Activated CD4-positive, CD25-positive, alpha-beta regulatory T cell (primary cell): ENCODE measurements at regions not wholly inside any gene's neighbourhood (a gene's known extent, or its start where the extent isn't known, plus 50 kb on each side); places are given as distances from the start of the nearest gene placed in this dataset.
A peak's percentile ranks its signal among the peaks of the same experiment; 100 is the strongest.
"Not testable (repeated sequence)": the region's sequence is repeated elsewhere in the genome, so short reads cannot be mapped to it uniquely, and the experiment has no call there.

Experiments used
- DNase-seq, 4 experiments: peaks; one replicate each; lab custom pipeline; 2025; lab: John Stamatoyannopoulos, UW

DNA sequence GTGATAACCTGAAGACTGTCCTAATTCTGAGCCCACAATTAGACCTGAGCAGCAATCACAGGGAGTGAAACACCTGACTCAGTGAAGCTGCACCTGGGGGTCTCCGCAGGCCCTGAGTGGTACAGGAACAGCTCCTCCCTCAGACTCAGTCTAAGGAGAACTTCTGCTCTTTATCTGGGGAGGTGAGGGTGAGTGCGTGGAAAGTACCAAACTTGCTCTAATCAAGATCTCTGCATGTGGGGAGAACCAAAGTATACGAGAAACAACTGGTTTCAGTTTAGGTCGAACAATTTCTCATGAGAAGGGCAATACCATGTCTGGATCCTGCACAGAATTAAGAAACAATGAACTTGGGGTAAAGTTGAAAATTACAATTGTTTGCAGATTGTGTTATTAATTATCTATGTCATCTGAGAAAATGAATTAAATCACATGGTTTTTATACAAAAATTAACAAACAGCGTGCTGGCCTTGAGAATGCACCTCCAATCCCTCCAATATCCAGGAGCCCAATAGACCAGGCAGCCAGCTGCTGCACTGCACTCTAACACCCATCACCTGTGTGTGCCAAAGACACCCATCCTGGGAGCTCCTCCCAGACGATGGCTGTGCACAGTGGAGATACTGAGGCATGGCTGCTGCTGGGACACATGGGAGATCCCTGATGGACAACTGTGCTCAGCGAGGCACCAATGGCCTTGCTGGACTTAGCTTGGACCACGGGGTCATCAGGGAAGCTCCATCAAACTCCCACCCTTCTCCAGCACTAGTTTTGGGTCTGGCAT lies 828.8 kb downstream of the TMEM121 start:
- not testable (repeated sequence) for DNase-seq

DNA sequence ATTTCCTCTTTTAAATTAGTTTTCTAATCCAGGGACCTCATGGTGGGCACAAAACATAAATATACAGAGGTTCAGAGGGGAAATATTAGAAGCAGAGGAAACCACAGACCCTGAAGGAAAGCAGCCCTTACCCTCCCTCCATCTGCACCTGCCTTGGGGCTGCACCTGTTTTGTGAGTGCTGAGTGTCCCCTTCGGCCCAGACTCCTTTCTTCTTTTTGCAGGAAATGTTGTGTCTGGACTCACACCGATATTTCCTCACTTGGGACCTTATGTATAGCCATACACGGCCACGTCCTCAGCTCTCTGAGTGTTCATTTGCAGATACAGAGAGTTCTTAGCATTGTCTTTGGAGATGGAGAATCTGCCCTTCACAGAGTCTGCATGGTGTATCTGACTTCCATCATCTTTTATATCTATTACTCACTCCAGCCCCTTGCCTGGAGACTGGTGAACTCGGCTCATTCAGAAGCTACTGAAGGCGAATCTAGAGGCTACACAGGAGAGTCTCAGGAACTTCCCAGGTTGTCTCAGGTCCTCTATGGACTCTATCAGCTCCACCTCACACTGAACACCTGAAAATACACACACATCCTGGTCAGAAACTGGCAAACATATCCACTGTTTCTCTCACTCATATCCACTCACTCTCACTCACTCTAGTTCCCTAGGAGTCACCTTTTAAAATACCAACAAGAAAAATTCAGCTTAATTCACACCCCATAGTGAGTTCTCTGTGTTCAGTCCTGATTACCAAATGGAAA lies 829.7 kb downstream of the TMEM121 start:
- DNase-seq, result not testable (repeated sequence)

DNA sequence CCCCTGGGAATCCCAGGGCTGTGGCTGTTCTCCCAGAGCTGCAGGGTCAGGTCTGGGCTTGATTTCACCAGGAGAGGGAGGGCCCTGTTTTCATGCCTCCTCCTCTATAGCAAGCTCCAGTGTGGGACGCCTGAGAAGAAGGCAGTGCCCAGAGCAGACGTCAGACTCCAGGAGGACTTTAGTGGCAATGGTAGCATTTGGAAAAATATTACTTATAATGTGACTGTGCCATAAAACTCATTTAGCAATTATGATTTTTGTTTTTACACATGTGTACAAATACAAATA lies 830.2 kb downstream of the TMEM121 start:
- DNase-seq, result not testable (repeated sequence)

DNA sequence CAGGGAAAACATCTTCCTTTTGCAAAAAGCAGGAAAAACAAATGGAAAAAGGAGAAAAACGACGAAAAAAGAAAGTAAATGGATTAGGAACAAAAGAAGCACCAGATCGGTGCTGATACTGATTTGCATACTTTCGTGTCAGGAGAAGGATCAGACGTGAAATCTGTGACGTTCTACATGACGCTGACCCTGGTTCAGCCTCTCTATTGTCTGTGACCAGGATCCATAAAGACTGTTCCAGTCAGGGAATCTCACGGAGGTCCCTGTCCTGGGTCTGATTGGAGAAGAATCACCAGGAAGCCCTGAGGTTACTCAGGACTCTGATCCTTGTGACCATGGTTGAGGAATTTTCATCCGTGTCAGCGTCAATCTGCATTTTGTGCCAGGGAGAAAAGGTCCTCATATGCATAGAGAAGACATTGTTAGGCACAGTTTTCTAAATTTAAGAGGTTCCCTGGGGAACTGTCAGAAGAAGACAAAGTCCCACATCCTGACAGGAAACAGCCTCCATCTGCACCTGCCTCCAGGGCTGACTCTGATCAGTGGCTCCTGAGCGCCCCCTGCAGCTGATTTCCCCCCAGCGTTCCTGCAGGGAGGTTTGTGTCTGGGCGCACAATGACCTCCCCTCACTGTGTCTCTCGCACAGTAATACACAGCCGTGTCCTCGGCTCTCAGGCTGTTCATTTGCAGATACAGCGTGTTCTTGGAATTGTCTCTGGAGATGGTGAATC lies 832.9 kb downstream of the TMEM121 start:
- not testable (repeated sequence) for DNase-seq

DNA sequence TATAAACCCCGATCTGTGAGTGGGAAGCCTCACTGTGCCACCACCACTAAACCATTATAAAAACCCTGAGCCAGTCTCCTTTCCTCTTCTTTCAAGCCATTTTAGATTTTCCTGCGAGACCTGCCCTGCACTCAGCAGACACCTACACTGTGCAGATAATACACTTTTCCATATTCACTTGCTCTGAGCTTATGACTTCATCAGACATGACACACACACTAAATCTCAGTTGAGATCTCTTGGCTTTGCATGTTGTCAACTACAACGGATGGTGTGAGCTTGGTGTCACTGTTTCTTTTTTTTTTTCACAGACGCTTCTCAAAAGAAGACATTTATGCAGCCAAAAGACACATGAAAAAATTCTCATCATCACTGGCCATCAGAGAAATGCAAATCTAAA lies 839.0 kb downstream of the TMEM121 start:
- not testable (repeated sequence) for DNase-seq

DNA sequence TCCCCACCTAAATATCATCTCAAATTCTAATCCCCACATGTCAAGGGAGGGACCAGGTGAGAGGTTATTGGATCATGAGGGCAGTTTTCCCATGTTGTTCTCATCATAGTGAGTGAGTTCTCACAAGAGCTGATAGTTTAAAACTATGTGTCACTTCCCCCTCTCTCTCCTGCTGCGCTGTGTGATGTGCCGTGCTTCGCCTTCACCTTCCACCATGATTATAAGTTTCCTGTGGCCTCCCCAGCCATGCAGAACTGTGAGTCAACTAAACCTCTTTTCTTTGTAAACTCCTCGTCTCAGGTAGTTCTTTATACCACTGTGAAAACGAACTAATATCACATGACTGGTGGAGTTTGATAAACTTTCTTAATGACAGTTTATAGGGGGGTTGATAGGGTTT lies 839.5 kb downstream of the TMEM121 start:
- not testable (repeated sequence) for DNase-seq

DNA sequence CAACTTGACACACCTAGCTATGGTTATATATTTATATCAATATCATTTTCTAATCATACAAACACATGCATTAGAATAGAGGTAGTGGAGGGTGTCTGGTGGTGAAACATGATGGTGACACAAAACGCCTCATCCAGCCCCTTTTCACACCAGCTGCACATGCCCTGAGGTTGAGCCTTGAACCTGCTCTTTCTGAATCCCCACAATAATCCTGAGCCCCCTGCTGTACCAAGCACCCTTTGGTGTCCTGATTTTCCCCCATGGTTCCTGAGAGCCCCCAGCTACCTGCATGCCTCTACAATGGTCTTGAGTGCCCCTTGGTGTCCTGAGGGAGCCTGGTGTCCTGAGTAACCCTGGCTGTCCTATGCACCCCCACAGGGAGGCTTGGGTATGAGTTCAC lies 840.6 kb downstream of the TMEM121 start:
- DNase-seq, result not testable (repeated sequence)

DNA sequence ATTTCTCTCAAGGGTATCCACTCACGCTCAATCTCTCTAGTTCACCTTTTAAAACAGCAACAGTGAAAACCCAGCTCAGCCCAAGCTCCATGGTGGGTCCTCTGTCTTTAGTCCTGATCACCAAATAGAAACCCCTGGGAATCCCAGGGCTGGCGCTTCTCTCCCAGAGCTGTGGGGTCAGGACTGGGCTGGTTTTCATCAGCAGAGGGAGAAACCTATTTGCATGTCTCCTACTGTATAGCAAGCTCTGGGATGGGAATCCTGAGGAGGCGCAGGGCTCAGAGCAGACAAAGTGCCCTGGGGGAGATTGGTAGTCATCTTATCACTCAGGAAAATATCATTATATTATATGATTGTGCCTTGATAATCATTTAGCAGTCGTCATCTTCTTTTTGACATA lies 843.1 kb downstream of the TMEM121 start:
- DNase-seq, result not testable (repeated sequence)

DNA sequence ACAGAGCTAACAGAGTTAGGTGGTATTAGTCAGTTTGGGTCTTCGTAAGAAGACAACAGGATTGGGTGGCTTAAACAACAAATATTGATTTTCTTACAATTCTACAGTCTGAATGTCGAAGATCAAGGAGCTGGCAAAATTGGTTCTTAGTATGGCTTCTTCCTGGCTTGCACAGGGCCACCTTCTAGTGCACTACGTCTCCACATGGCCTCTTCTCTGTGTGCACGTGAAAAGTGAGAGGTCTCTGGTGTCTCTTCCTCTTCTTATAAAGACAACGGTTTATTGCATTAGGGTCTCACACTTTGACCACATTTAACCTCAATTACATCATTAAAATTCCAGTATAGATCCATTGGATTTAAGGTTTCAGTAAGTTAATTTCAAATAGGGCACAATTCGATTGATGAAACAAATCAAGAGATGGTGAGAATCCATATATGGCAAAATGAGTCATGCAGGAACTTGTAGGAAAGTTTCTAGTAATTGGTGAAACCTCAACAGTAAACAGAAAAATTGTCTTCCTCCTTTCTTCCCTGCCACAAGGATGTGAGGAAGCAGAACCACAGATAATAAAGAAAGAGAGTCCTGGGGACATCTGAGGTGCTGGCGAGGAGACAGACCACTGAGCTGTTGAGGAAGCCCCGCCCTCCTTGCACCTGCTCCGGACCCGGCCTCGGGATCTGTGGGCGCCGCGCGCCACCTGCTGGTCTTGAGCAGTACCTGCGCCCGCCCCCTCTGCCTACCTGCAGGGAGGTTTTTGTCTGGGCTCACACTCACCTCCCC lies 846.7 kb downstream of the TMEM121 start:
- peak; percentile 35 to 51 (median 42) for DNase-seq

DNA sequence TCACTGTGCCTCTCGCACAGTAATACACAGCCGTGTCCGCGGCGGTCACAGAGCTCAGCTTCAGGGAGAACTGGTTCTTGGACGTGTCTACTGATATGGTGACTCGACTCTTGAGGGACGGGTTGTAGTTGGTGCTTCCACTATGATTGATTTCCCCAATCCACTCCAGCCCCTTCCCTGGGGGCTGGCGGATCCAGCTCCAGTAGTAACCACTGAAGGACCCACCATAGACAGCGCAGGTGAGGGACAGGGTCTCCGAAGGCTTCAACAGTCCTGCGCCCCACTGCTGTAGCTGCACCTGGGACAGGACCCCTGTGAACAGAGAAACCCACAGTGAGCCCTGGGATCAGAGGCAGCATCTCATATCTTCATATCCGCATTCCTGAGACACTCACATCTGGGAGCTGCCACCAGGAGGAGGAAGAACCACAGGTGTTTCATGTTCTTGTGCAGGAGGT lies 847.3 kb downstream of the TMEM121 start:
- DNase-seq, result not testable (repeated sequence)

DNA sequence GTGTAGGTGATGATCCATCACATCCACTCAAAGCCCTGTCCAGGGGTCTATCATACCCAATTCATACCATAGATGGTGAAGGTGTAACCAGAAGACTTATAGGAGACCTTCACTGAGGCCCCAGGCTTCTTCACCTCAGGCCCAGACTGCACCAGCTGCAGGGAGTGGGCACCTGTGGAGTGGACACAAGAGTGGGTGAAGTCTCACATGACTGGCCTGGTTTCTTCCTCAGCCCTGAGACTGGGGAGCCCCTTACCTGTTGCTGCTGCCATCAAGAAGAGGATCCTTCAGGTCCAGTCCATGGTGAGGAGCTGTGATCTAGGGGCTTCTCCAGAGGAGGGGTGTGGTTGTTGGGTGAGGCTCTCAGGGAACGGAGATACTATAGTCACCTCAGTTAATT lies 851.0 kb downstream of the TMEM121 start:
- DNase-seq, result no peak

DNA sequence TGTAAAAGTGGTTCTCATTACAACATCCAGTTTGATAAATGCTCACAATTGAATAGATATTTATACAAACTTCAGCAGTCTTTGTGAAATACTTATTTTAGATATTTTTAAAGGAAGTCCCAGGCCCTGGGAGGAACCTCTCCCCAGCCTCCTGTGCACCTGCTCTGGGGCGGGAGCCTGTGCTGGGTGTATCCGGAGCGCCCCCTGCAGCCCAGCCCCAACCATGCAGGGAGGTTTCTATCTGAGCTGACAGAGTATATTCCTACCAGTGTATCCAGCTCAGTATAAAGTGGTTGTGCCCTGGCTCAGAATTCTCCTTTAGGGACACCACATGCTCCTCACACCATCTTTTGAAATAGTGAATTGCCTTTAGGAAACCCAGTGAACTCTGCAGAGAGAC lies 851.8 kb downstream of the TMEM121 start:
- peak in 1 of 4 experiments; percentile 7 for DNase-seq

DNA sequence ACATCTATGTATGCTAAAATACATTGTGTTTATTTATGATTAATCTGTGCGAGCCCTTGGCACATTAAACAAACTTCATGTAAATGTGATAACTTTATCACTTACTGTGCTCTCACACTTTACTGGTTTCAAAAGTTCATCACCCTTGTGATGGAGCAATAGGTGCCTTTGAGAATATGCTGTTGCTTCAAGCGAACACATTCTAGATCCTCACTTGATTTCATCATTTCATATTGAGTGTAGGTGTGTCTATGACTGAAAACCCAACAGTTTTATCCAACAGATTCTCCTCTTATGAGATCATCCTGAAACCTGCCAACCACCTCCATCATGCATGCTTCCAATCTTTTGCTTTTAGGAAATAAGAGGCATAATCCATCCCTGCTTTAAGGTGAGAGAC lies 854.4 kb downstream of the TMEM121 start:
- no peak for DNase-seq

DNA sequence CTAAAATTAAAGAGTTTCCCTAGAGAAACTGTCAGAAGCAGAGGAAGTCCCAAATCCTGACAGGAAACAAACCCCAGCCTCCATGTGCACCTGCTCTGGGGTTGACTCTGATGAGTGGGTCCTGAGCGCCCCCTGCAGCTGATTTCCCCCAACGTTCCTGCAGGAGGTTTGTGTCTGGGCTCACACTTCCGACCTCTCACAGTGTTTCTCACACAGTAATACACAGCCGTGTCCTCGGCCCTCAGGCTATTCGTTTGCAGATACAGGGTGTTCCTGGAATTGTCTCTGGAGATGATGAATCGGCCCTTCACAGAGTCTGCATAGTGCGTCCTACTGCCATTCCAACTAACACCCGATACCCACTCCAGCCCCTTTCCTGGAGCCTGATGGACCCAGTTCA lies 862.8 kb downstream of the TMEM121 start:
- DNase-seq, result not testable (repeated sequence)

DNA sequence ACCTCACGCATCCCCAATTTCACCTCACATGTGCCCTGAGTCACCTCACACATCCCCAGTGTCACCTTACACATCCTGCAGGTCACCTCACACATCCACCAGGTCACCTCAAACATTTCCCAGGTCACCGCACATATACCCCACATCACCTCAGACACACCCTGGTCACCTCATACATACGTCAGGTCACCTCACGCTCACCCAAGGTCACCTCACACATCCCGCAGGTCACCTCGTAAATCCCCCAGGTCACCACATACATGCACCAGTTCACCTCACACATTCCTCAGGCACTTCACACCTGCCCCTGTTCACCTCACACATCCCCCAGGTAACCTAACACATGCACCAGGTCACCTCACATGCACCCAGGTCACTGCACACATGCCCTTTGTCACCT lies 864.0 kb downstream of the TMEM121 start:
- DNase-seq, result no peak

DNA sequence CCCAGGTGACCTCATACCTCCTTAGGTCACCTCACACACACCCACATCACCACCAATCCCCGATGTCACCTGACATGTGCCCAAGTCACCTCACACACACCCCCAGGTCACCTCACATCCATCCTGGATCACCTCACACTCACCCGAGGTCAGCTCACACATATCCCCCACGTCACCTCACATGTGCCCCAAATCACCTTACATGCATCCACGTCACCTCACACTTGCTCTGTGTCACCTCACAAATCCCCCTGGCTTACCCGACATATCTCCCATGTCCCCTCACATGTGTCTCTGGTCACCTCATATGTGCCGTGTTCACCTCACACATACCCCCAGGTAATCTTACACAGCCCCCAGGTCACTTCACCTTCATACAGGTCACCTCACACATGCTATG lies 864.6 kb downstream of the TMEM121 start:
- DNase-seq, result no peak

DNA sequence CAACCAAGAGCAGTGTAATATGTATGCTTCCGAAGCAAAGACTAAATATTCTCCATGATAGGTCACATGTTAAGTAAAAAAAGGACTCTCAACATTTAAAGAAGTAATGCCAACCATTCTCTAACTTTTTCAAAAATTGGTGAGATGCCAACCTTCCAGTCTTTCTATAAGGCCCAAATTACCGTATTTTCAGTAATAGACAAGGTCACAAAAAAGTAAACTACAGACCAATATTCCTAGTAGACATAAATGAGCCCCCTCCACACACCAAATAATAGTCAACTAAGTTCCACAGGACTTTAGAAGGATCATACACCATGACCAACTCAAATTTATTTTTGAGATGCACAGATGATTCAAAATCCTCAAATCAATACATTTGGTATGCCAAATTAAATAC lies 867.4 kb downstream of the TMEM121 start:
- no peak for DNase-seq

DNA sequence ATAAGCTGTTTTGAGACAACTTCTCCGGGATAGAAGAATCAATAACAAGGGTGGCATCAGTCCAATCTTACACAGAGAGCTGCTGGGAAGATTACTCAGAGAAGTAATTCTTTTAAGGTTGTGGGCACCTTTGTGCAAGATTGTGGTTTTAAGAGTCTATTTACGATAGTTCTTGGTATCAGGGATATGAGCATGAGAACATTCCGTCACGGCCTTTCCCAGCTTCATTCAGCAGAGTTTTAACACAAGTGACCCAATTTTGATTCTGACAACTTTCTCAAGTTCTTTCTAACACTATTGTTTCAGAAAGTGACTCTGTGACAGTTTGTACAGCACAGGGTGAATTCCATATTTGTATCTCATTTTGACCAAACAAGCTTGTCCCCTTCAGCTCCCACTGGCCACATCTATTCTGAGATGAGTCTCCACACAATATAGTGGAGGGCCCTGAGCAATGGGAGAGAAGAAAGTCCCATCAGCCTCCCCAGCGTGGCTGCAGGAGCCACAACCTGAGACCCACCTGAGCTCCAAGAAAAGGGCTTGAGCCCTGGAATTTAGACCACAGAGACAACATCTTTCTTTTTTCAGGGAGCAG lies 869.2 kb downstream of the TMEM121 start:
- DNase-seq, result no peak

DNA sequence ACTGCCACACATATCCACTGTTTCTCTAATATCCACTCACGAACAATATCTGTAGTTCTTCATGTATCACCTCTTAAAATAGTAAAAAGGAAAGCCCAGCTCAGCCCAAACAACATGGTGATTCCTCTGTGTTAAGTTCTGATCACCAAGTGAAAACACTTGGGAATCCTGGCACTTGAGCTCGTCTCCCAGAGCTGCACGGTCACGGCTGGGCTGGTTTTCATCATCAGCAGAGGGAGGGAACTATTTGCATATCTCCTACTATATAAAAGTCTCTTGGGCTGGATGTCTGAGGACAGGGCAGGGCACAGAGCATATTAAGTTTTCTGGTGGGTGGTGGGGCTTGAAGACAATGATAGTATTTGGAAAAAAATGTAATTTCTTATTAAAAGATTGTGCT lies 870.6 kb downstream of the TMEM121 start:
- DNase-seq, result no peak

DNA sequence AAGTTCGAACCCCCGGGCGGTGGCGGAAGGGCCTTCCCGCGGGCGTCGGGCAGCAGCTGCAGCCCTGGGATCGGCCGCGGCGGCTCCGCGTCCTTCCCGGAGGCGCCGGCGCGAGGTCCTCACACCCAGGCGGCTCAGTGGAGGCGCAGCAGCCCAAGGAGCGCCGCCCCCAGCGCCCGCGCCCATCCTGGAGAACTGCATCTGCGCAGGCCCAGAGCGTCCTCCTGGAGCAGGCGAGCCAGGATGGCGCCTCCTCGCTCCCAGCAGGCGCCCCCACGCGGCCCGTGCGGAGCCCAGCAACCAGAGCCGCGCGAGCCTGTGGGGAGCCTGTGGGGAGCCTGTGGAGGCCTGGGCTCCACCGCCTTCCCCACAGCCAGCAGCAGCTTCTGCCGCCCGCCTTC lies 872.5 kb downstream of the TMEM121 start:
- DNase-seq, result not testable (repeated sequence)

DNA sequence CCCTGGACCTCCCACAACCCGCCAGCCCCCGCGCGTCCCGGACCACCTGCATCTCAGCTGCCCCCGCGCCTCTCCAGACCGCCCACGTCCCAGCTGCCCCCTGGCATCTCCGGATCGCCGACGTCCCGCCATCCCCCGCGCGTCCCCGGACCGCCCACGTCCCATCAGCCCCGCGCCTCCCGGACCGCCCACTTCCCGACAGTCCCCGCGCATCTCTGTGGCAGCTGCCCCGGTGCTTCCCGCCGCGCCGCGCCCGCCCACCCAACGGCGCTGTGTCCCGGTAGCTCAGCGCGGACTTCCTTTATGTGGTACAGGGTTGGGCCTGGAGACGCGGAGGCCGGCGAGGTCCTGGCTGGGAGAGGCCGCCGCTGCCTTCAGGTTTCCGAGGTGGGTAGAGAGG lies 874.9 kb downstream of the TMEM121 start:
- DNase-seq, result not testable (repeated sequence)

DNA sequence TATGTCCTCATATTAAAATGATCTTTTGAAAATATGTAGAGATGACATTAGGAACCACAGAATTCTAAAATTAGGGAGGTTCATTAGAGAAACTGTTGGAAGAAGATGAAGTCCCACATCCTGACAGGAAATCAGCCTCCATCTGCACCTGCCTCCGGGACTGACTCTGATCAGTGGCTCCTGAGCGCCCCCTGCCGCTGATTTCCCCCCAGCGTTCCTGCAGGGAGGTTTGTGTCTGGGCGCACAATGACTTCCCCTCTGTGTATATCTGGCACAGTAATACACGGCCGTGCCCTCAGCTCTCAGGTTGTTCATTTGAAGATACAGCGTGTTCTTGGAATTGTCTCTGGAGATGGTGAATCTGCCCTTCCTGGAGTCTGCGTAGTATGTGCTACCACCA lies 883.8 kb downstream of the TMEM121 start:
- peak in 1 of 4 experiments; percentile 23 for DNase-seq
